WERI-Rb-1 (cell line): ENCODE measurements at regions not wholly inside any gene's neighbourhood (a gene's known extent, or its start where the extent isn't known, plus 50 kb on each side); places are given as distances from the start of the nearest gene placed in this dataset.

Experiments used
- DNase-seq: peaks from one replicate; pipeline ENCODE4 v3.0.0-alpha.2; 2020
- H3K27ac ChIP-seq: fragments of 250-450 bp; sonication (Bioruptor Pico); 2 replicates; pipeline ENCODE4 v1.5.1; 2020; ENCODE audit warnings: mild to moderate bottlenecking, moderate library complexity
- H3K27me3 ChIP-seq: fragments of 250-450 bp; sonication (Bioruptor Pico); 2 replicates; pipeline ENCODE4 v1.5.1; 2021; ENCODE audit warnings: mild to moderate bottlenecking, low read depth, moderate library complexity; ENCODE audit not compliant: insufficient read depth, severe bottlenecking
- H3K36me3 ChIP-seq: fragments of 250-450 bp; sonication (Bioruptor Pico); 2 replicates; pipeline ENCODE4 v1.5.1; 2020; ENCODE audit warnings: mild to moderate bottlenecking, moderate library complexity
- H3K4me3 ChIP-seq: 2 replicates; pipeline ENCODE4 v1.5.1; 2011; ENCODE audit warnings: low read depth, mild to moderate bottlenecking, control low read depth, low read length
- H3K9me3 ChIP-seq: fragments of 250-450 bp; sonication (Bioruptor Pico); 2 replicates; pipeline ENCODE4 v1.5.1; 2021; ENCODE audit warnings: mild to moderate bottlenecking, moderate library complexity; ENCODE audit not compliant: severe bottlenecking
- CTCF ChIP-seq: IDR thresholded peaks from 2 replicates; pipeline ENCODE4 v1.5.1; 2011; ENCODE audit warnings: low read depth, mild to moderate bottlenecking, control low read depth, inconsistent platforms, low read length

DNA sequence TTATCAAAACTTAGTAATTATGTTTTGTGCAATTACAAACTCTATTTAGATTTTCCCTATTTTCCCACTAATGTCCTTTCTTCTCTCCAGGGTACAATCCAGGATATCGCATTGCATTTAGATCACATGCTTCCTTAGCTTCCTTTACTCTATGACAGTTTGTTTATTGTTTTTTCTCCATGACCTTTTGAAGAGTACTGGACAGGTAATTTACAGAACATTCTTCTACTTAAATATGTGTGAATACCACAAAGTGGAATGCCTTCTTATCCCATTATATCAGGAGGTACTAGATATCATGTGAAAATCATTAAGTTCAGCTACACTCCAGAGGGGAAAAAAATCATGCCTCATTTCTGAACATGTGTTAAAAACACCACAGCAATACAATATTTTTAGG is 776.6 kb upstream of the CDH9 start:
- TF ChIP-seq CTCF = no peak
- Histone ChIP-seq H3K4me3 (no peak overlapping the region), H3K27ac (no peak overlapping the region), H3K27me3 (no peaks in the 10 kb centered on the region), H3K9me3 (no peaks in the 10 kb centered on the region), H3K36me3 (no peaks in the 10 kb centered on the region)
- DNase-seq = no peak

GRCh38 chr5:27814286-27814685 is 775.9 kb upstream of the CDH9 start:
- Histone ChIP-seq H3K27ac (no peak overlapping the region), H3K4me3 (no peak overlapping the region), H3K27me3 (no peaks in the 10 kb centered on the region), H3K9me3 (no peaks in the 10 kb centered on the region), H3K36me3 (no peaks in the 10 kb centered on the region)
- no peak for TF ChIP-seq CTCF
- DNase-seq = no peak

- Histone ChIP-seq H3K9me3 (no peaks in the 10 kb centered on the region), H3K27ac (no peak overlapping the region), H3K4me3 (no peak overlapping the region), H3K36me3 (no peaks in the 10 kb centered on the region), H3K27me3 (no peaks in the 10 kb centered on the region)
- no peak for DNase-seq
- no peak for TF ChIP-seq CTCF
Observed at GRCh38 chr5:27810458-27810857, 772.1 kb upstream of the CDH9 start.

DNA sequence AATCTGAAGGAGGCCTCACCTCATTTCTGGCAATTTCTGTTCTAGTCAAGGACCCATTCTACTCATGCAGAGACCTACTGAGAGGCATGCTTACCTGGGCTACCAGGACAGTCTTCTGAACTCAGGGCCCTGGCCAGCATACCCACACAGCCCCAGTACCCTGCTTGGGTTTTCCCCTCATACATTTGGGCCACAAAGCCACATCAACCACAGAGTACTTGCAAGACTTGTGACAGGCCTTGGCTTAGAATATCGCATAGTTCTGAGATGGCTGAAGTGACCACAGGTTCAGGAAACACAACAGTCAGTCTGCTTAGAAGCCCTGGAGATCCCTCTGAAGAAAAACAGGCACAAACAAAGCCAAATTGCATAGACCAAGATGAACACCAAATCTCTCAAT is 758.8 kb upstream of the CDH9 start:
- no peaks in the 10 kb centered on the region for H3K27me3 ChIP-seq
- H3K9me3 ChIP-seq = no peaks in the 10 kb centered on the region
- no peak overlapping the region for H3K4me3 ChIP-seq
- no peak for DNase-seq
- no peak for TF ChIP-seq CTCF
- H3K27ac ChIP-seq = no peak overlapping the region
- no peaks in the 10 kb centered on the region for H3K36me3 ChIP-seq

- H3K27me3 ChIP-seq = no peaks in the 10 kb centered on the region
- TF ChIP-seq CTCF = no peak
- no peak overlapping the region for H3K4me3 ChIP-seq
- DNase-seq = no peak
- H3K36me3 ChIP-seq = no peaks in the 10 kb centered on the region
- H3K27ac ChIP-seq = no peak overlapping the region
- no peaks in the 10 kb centered on the region for H3K9me3 ChIP-seq
Observed at GRCh38 chr5:27788184-27788583, 749.8 kb upstream of the CDH9 start.

- Histone ChIP-seq H3K27me3 (no peaks in the 10 kb centered on the region), H3K4me3 (no peak overlapping the region), H3K36me3 (no peaks in the 10 kb centered on the region), H3K9me3 (no peaks in the 10 kb centered on the region), H3K27ac (no peak overlapping the region)
- TF ChIP-seq CTCF = no peak
- no peak for DNase-seq
Observed at GRCh38 chr5:27784317-27784716, 745.9 kb upstream of the CDH9 start.
